WTC11 (cell line): ENCODE measurements at regions not wholly inside any gene's neighbourhood (a gene's known extent, or its start where the extent isn't known, plus 50 kb on each side); places are given as distances from the start of the nearest gene placed in this dataset.

Source experiments
- ATAC-seq: fragments of 200-7000 bp; cut with Tn5 transposase; 2 replicates; pipeline ENCODE4 v1.10.0; 2021; ENCODE audit warnings: mild to moderate bottlenecking, moderate library complexity
- CTCF ChIA-PET: fragments of 300-600 bp; sonication (Branson Sonifier 250); formaldehyde crosslinking; loops from one replicate; lab custom pipeline; 2021; ENCODE audit warnings: antibody characterized with exemption; lab: Charles Lee
- POLR2A ChIA-PET: fragments of 350-600 bp; sonication (Branson Sonifier 250); formaldehyde crosslinking; loops from one replicate; lab custom pipeline; 2021; ENCODE audit warnings: antibody characterized with exemption; lab: Charles Lee
- DNase-seq: peaks from one replicate; pipeline ENCODE4 v3.0.0; 2021; ENCODE audit warnings: low spot score
- H3K27ac Mint-ChIP-seq: 2 replicates; pipeline ENCODE4 v1.8.0; 2021; ENCODE audit warnings: mixed read lengths
- H3K27me3 Mint-ChIP-seq: 2 replicates; pipeline ENCODE4 v1.8.0; 2021; ENCODE audit warnings: low read depth, mild to moderate bottlenecking, moderate library complexity, mixed read lengths
- H3K36me3 Mint-ChIP-seq: 2 replicates; pipeline ENCODE4 v1.8.0; 2021; ENCODE audit warnings: mixed read lengths
- H3K4me1 Mint-ChIP-seq: 2 replicates; pipeline ENCODE4 v1.8.0; 2022; ENCODE audit warnings: mixed read lengths
- H3K4me3 Mint-ChIP-seq: 2 replicates; pipeline ENCODE4 v1.8.0; 2021; ENCODE audit warnings: mild to moderate bottlenecking, moderate library complexity, mixed read lengths
- H3K9me3 Mint-ChIP-seq: 2 replicates; pipeline ENCODE4 v1.8.0; 2021; ENCODE audit warnings: mixed read lengths
- AFF4 ChIP-seq: sonication (generic); formaldehyde crosslinking; IDR thresholded peaks from 2 replicates; pipeline ENCODE4 v1.8.1; 2023; ENCODE audit warnings: mild to moderate bottlenecking, missing genetic modification reagents, borderline replicate concordance
- ATF1 ChIP-seq: sonication (generic); formaldehyde crosslinking; IDR thresholded peaks from 2 replicates; pipeline ENCODE4 v1.8.1; 2023; ENCODE audit warnings: mild to moderate bottlenecking, moderate library complexity, missing genetic modification reagents
- ETV6 ChIP-seq: sonication (generic); formaldehyde crosslinking; IDR thresholded peaks from 2 replicates; pipeline ENCODE4 v1.8.1; 2022; ENCODE audit warnings: mild to moderate bottlenecking, missing genetic modification reagents
- FOXJ3 ChIP-seq: sonication (generic); formaldehyde crosslinking; IDR thresholded peaks from 2 replicates; pipeline ENCODE4 v1.9.0; 2021; ENCODE audit warnings: missing genetic modification reagents, mild to moderate bottlenecking, borderline replicate concordance
- FOXK1 ChIP-seq: sonication (generic); formaldehyde crosslinking; IDR thresholded peaks from 2 replicates; pipeline ENCODE4 v1.8.0; 2022; ENCODE audit warnings: mild to moderate bottlenecking, moderate library complexity, missing genetic modification reagents
- GABPB1 ChIP-seq: sonication (generic); formaldehyde crosslinking; IDR thresholded peaks from 2 replicates; pipeline ENCODE4 v1.8.1; 2023; ENCODE audit warnings: mild to moderate bottlenecking, missing genetic modification reagents
- GTF2I ChIP-seq: fragments of 250-450 bp; sonication (Bioruptor Pico); conservative IDR thresholded peaks from 2 replicates; pipeline ENCODE4 v1.4.0; 2021; ENCODE audit warnings: mild to moderate bottlenecking
- MYBL2 ChIP-seq: sonication (generic); formaldehyde crosslinking; IDR thresholded peaks from 2 replicates; pipeline ENCODE4 v1.8.1; 2023; ENCODE audit warnings: mild to moderate bottlenecking, moderate library complexity, missing genetic modification reagents
- NR3C1 ChIP-seq: sonication (generic); formaldehyde crosslinking; conservative IDR thresholded peaks from 2 replicates; pipeline ENCODE4 v1.8.1; 2023; ENCODE audit warnings: low read depth, mild to moderate bottlenecking, missing genetic modification reagents
- PRDM15 ChIP-seq: sonication (generic); formaldehyde crosslinking; IDR thresholded peaks from 2 replicates; pipeline ENCODE4 v1.8.0; 2022; ENCODE audit warnings: missing genetic modification reagents
- SMAD4 ChIP-seq: sonication (generic); formaldehyde crosslinking; IDR thresholded peaks from 2 replicates; pipeline ENCODE4 v1.8.0; 2022; ENCODE audit warnings: mild to moderate bottlenecking, missing genetic modification reagents
- SOX15 ChIP-seq: fragments of 250-450 bp; sonication (Bioruptor Pico); IDR thresholded peaks from 2 replicates; pipeline ENCODE4 v1.9.0; 2021; ENCODE audit warnings: mild to moderate bottlenecking
- ZNF121 ChIP-seq: sonication (generic); formaldehyde crosslinking; IDR thresholded peaks from 2 replicates; pipeline ENCODE4 v1.8.0; 2023; ENCODE audit warnings: missing genetic modification reagents
- ZNF416 ChIP-seq: fragments of 250-450 bp; sonication (Bioruptor Pico); IDR thresholded peaks from 2 replicates; pipeline ENCODE4 v1.9.0; 2021; ENCODE audit warnings: mild to moderate bottlenecking, inconsistent platforms
- ZNF423 ChIP-seq: fragments of 250-450 bp; sonication (Bioruptor Pico); IDR thresholded peaks from 2 replicates; pipeline ENCODE4 v2.1.2; 2022; ENCODE audit warnings: mild to moderate bottlenecking, moderate library complexity
- ZSCAN18 ChIP-seq: fragments of 250-450 bp; sonication (Bioruptor Pico); IDR thresholded peaks from 2 replicates; pipeline ENCODE4 v2.1.2; 2022; ENCODE audit warnings: mild to moderate bottlenecking, moderate library complexity
- TF ChIP-seq, protein P1 (sequence below): sonication (generic); formaldehyde crosslinking; IDR thresholded peaks from 2 replicates; pipeline ENCODE4 v1.8.0; 2023; ENCODE audit warnings: missing genetic modification reagents
- TF ChIP-seq, protein P2 (sequence below): sonication (generic); formaldehyde crosslinking; conservative IDR thresholded peaks from 2 replicates; pipeline ENCODE4 v1.8.1; 2022; ENCODE audit warnings: mild to moderate bottlenecking, missing genetic modification reagents
- TF ChIP-seq, protein P3 (sequence below): sonication (generic); formaldehyde crosslinking; IDR thresholded peaks from 2 replicates; pipeline ENCODE4 v1.8.0; 2022; ENCODE audit warnings: mild to moderate bottlenecking, missing genetic modification reagents

GRCh38 chr5:136694258-136694657 is 328.9 kb upstream of the TRPC7 start:
- Mint-ChIP-seq H3K4me1 (peaks cover 18% of the 10 kb centered on the region), H3K4me3 (no peak overlapping the region), H3K27me3 (no peaks in the 10 kb centered on the region), H3K27ac (no peak overlapping the region), H3K9me3 (peaks cover 13% of the 10 kb centered on the region), H3K36me3 (peaks cover 9% of the 10 kb centered on the region)
- ATAC-seq (no peak), DNase-seq (no peak)
- TF ChIP-seq SOX15 (CRISPR knock-in tag), result no peak
- no peak for TF ChIP-seq ZNF416
- TF ChIP-seq GTF2I (CRISPR knock-in tag), result no peak
- TF ChIP-seq, protein P1, sequence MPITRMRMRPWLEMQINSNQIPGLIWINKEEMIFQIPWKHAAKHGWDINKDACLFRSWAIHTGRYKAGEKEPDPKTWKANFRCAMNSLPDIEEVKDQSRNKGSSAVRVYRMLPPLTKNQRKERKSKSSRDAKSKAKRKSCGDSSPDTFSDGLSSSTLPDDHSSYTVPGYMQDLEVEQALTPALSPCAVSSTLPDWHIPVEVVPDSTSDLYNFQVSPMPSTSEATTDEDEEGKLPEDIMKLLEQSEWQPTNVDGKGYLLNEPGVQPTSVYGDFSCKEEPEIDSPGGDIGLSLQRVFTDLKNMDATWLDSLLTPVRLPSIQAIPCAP, result no peak
- no peak for TF ChIP-seq GABPB1 (CRISPR knock-in tag)
- TF ChIP-seq ZNF121 (CRISPR knock-in tag), result no peak
- TF ChIP-seq FOXJ3 (CRISPR knock-in tag), result no peak
- TF ChIP-seq, protein P2, sequence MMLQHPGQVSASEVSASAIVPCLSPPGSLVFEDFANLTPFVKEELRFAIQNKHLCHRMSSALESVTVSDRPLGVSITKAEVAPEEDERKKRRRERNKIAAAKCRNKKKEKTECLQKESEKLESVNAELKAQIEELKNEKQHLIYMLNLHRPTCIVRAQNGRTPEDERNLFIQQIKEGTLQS (CRISPR knock-in tag), result no peak
- TF ChIP-seq AFF4 (CRISPR knock-in tag), result no peak
- TF ChIP-seq ZNF423 (CRISPR knock-in tag), result no peak
- ChIA-PET POLR2A (no interaction called here), CTCF (no interaction called here)

GRCh38 chr5:136689552-136689951 is 324.2 kb upstream of the TRPC7 start:
- H3K27ac Mint-ChIP-seq, result no peak overlapping the region
- H3K9me3 Mint-ChIP-seq, result peaks cover 57% of the 10 kb centered on the region
- DNase-seq, result no peak
- H3K27me3 Mint-ChIP-seq, result no peaks in the 10 kb centered on the region; the same call in 1 of the 2 replicates
- TF ChIP-seq SMAD4 (CRISPR knock-in tag) (no peak), MYBL2 (no peak)
- TF ChIP-seq, all 79 proteins: peak for 0
- Mint-ChIP-seq H3K4me3 (no peak overlapping the region), H3K36me3 (peaks cover 53% of the 10 kb centered on the region), H3K4me1 (peaks cover 7% of the 10 kb centered on the region)
- ChIA-PET POLR2A (no interaction called here), CTCF (no interaction called here)
- no peak for ATAC-seq

DNA sequence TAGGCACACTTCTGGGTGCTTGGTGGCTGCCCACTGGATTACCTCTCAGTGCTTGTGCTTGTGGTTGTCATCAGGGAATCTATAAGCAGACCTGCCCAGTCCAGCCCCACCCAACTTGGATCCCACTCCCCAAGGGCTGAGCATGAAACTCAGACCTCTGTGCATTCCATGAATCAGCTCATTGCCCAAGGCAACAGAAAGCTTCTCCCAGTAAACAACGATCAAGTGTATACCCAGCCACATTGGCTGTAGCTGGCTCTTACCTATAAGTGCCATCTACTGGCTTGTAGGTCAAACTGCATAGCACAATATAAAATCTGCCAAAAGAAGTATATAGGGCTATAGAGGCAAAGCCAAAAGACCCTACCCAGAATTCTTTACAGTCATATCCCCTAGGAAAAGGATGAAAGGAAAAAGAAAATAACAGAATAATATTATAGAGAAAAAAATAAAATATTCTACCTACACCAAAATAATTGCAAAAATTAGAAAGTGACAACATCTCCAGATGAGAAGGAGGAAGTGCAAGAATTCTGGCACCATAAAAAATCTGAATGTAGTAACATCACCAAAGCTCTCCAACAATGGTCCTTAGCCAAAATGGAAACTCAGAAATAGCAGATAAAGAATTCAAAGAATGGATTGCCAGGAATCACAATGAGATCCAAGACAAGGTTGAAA is 321.0 kb upstream of the TRPC7 start:
- Mint-ChIP-seq H3K27ac (peak overlapping the region; percentile 80), H3K9me3 (peaks cover 80% of the 10 kb centered on the region)
- peak; percentile 27 for DNase-seq
- CTCF ChIA-PET, result interaction anchor here (0.6 to 2.3 kb wide), 30 partner anchors 9 to 634 kb away, joined by 3 to 16 read pairs (median 4); partner anchors contain the start of gene TRPC7
- TF ChIP-seq NR3C1 (no peak), ZNF121 (CRISPR knock-in tag) (no peak), ETV6 (CRISPR knock-in tag) (0 out of 2 replicates have a peak, but pooled peaks have one; percentile 46), FOXK1 (CRISPR knock-in tag) (no peak), PRDM15 (CRISPR knock-in tag) (no peak), ATF1 (CRISPR knock-in tag) (no peak), ZSCAN18 (CRISPR knock-in tag) (no peak)
- TF ChIP-seq, protein P3, sequence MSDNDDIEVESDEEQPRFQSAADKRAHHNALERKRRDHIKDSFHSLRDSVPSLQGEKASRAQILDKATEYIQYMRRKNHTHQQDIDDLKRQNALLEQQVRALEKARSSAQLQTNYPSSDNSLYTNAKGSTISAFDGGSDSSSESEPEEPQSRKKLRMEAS (CRISPR knock-in tag), result 0 out of 2 replicates have a peak, but pooled peaks have one; percentile 33
- TF ChIP-seq, all 79 proteins: peak for 2
- no peak overlapping the region for H3K4me3 Mint-ChIP-seq
- H3K4me1 Mint-ChIP-seq, result peaks cover 10% of the 10 kb centered on the region
- POLR2A ChIA-PET, result no interaction called here
- H3K27me3 Mint-ChIP-seq, result no peaks in the 10 kb centered on the region; the same call in none of the 2 replicates
- peaks cover 76% of the 10 kb centered on the region for H3K36me3 Mint-ChIP-seq
- ATAC-seq, result peak; percentile 99
